ENCODE measurements at regions not wholly inside any gene's neighbourhood (a gene's known extent, or its start where the extent isn't known, plus 50 kb on each side); places are given as distances from the start of the nearest gene placed in this dataset.
"Not testable (repeated sequence)": the region's sequence is repeated elsewhere in the genome, so short reads cannot be mapped to it uniquely, and the experiment has no call there.

- no peak for DNase-seq
Measured at GRCh38 chr14:55980970-55981369, 137.2 kb upstream of the PELI2 start.

GRCh38 chr14:55986069-55986468, 132.1 kb upstream of the PELI2 start:
- DNase-seq = no peak

GRCh38 chr14:56000846-56001245, 117.4 kb upstream of the PELI2 start:
- no peak for DNase-seq

GRCh38 chr14:56002342-56002741, 115.9 kb upstream of the PELI2 start:
- no peak for DNase-seq

- no peak for DNase-seq
Measured at GRCh38 chr14:56002876-56003625, 115.2 kb upstream of the PELI2 start.

- DNase-seq = no peak
Measured at GRCh38 chr14:56004323-56004722, 113.9 kb upstream of the PELI2 start.

GRCh38 chr14:56004786-56005185, 113.4 kb upstream of the PELI2 start:
- peak in 1 of 14 donors; percentile 1 for DNase-seq

GRCh38 chr14:56005191-56006053, 112.8 kb upstream of the PELI2 start:
- peak in 1 of 14 donors; percentile 5 for DNase-seq

GRCh38 chr14:56007491-56007890, 110.7 kb upstream of the PELI2 start:
- not testable (repeated sequence) for DNase-seq

GRCh38 chr14:56008150-56008549, 110.1 kb upstream of the PELI2 start:
- DNase-seq = no peak

- not testable (repeated sequence) for DNase-seq
Measured at GRCh38 chr14:56008661-56009060, 109.5 kb upstream of the PELI2 start.

GRCh38 chr14:56023661-56024081, 94.5 kb upstream of the PELI2 start:
- DNase-seq = no peak

- DNase-seq = peak in 1 of 14 donors; percentile 48
Measured at GRCh38 chr14:56025191-56025590, 93.0 kb upstream of the PELI2 start.

- no peak for DNase-seq
Measured at GRCh38 chr14:56026506-56026905, 91.7 kb upstream of the PELI2 start.

- DNase-seq = no peak
Measured at GRCh38 chr14:56027421-56027820, 90.8 kb upstream of the PELI2 start.

GRCh38 chr14:56027916-56028712, 90.1 kb upstream of the PELI2 start:
- no peak for DNase-seq

GRCh38 chr14:56036353-56036752, 81.9 kb upstream of the PELI2 start:
- no peak for DNase-seq

- no peak for DNase-seq
Measured at GRCh38 chr14:56040121-56040520, 78.1 kb upstream of the PELI2 start.

GRCh38 chr14:56044196-56044595, 74.0 kb upstream of the PELI2 start:
- no peak for DNase-seq

GRCh38 chr14:56046546-56046945, 71.7 kb upstream of the PELI2 start:
- DNase-seq = no peak

- DNase-seq = no peak
Measured at GRCh38 chr14:56046996-56047395, 71.2 kb upstream of the PELI2 start.

GRCh38 chr14:56049536-56049935, 68.7 kb upstream of the PELI2 start:
- no peak for DNase-seq

- peak in 5 of 14 donors; percentile 4 to 35 (median 12) for DNase-seq
Measured at GRCh38 chr14:56055511-56055910, 62.7 kb upstream of the PELI2 start.
